SK-N-SH (cell line): ENCODE measurements at regions not wholly inside any gene's neighbourhood (a gene's known extent, or its start where the extent isn't known, plus 50 kb on each side); places are given as distances from the start of the nearest gene placed in this dataset.

Experiments used
- CTCF ChIA-PET: fragments of 300-600, 350-600 bp; formaldehyde crosslinking; extraction: SDS; loops from one replicate; lab custom pipeline; 2021; lab: Yijun Ruan, JAX
- POLR2A ChIA-PET: fragments of 350-600 bp; sonication (Branson Sonifier 250); formaldehyde crosslinking; extraction: SDS; loops from one replicate; lab custom pipeline; 2020; ENCODE audit warnings: antibody characterized with exemption, inconsistent platforms; lab: Yijun Ruan, JAX
- DNase-seq: peaks from one replicate; pipeline ENCODE4 v3.0.0; 2012
- H2AFZ ChIP-seq: fragments of 200-600 bp; sonication (generic); 2 replicates; pipeline ENCODE4 v1.8.1; 2016; ENCODE audit warnings: antibody characterized with exemption, mild to moderate bottlenecking, low read depth
- H3F3A ChIP-seq: fragments of 200-600 bp; sonication (generic); replicated peaks from 2 replicates; pipeline ENCODE3; 2016; ENCODE audit warnings: antibody characterized with exemption, mild to moderate bottlenecking; ENCODE audit not compliant: insufficient read depth
- H3K27ac ChIP-seq, 2 experiments: fragments of 200-500 bp in 1 of 2; fragments of 200-600 bp in 1 of 2; sonication (Bioruptor generic) in 1 of 2; sonication (generic), shearing (Covaris generic) in 1 of 2; 2 replicates each; pipeline versions ENCODE4 v1.5.1 to v1.6.1; 2014 to 2016; ENCODE audit warnings: low read depth in 2 of 2, inconsistent platforms in 1 of 2, low read length in 1 of 2, mild to moderate bottlenecking in 1 of 2, mixed read lengths in 1 of 2
- H3K27me3 ChIP-seq: fragments of 200-600 bp; sonication (generic), shearing (Covaris generic); 2 replicates; pipeline ENCODE4 v1.6.1; 2016; ENCODE audit warnings: mixed run types; ENCODE audit not compliant: insufficient read depth
- H3K36me3 ChIP-seq, 2 experiments: fragments of 200-500 bp in 1 of 2; fragments of 200-600 bp in 1 of 2; sonication (Bioruptor generic) in 1 of 2; sonication (generic) in 1 of 2; replicated peaks in 1 of 2; 2 replicates each; pipeline versions ENCODE3 to v1.5.1; 2014 to 2016; ENCODE audit warnings: low read length in 1 of 2, mild to moderate bottlenecking in 1 of 2; ENCODE audit not compliant: insufficient read depth in 2 of 2, control insufficient read depth in 1 of 2
- H3K4me1 ChIP-seq, 2 experiments: fragments of 200-500 bp in 1 of 2; fragments of 200-600 bp in 1 of 2; sonication (Bioruptor generic) in 1 of 2; sonication (generic), shearing (Covaris generic) in 1 of 2; 2 replicates each; pipeline versions ENCODE4 v1.5.1 to v1.6.1; 2014 to 2016; ENCODE audit warnings: low read depth in 1 of 2, low read length in 1 of 2, mixed run types in 1 of 2; ENCODE audit not compliant: insufficient read depth in 2 of 2, control insufficient read depth in 1 of 2
- H3K4me2 ChIP-seq: fragments of 200-600 bp; sonication (generic), shearing (Covaris generic); 2 replicates; pipeline ENCODE4 v1.6.1; 2017; ENCODE audit warnings: mixed run types
- H3K4me3 ChIP-seq, 2 experiments: fragments of 200-500 bp in 1 of 2; fragments of 200-600 bp in 1 of 2; sonication (Bioruptor generic) in 1 of 2; sonication (generic), shearing (Covaris generic) in 1 of 2; 2 replicates each; pipeline versions ENCODE4 v1.5.1 to v1.8.1; 2014 to 2016; ENCODE audit warnings: low read depth in 2 of 2, inconsistent platforms in 1 of 2, low read length in 1 of 2, mild to moderate bottlenecking in 1 of 2, mixed read lengths in 1 of 2, moderate library complexity in 1 of 2
- H3K79me2 ChIP-seq: fragments of 200-600 bp; sonication (generic); 2 replicates; pipeline ENCODE4 v1.8.1; 2017; ENCODE audit warnings: mild to moderate bottlenecking; ENCODE audit not compliant: insufficient read depth
- H3K9ac ChIP-seq: fragments of 200-600 bp; sonication (generic); 2 replicates; pipeline ENCODE4 v1.6.1; 2017; ENCODE audit warnings: mixed run types
- H3K9me2 ChIP-seq: fragments of 200-600 bp; sonication (generic); 2 replicates; pipeline ENCODE4 v1.6.1; 2017; ENCODE audit warnings: mixed run types
- H3K9me3 ChIP-seq: fragments of 200-600 bp; sonication (generic); 2 replicates; pipeline ENCODE4 v1.6.1; 2017; ENCODE audit warnings: mixed run types, mild to moderate bottlenecking, moderate library complexity
- H4K20me1 ChIP-seq: fragments of 200-600 bp; sonication (generic); 2 replicates; pipeline ENCODE4 v1.6.1; 2017; ENCODE audit warnings: mild to moderate bottlenecking, mixed run types; ENCODE audit not compliant: insufficient read depth
- CHD2 ChIP-seq: fragments of 150-350 bp; IDR thresholded peaks from 2 replicates; pipeline ENCODE4 v1.6.1; 2018; ENCODE audit warnings: low read length; ENCODE audit not compliant: partially characterized antibody
- CTCF ChIP-seq: fragments of 200-600 bp; sonication (generic); IDR thresholded peaks from 2 replicates; pipeline ENCODE4 v1.6.1; 2017; ENCODE audit warnings: antibody characterized with exemption, mild to moderate bottlenecking, moderate library complexity
- ELF1 ChIP-seq: IDR thresholded peaks from 2 replicates; pipeline ENCODE4 v1.4.0; 2012
- EP300 ChIP-seq, 2 experiments: IDR thresholded peaks; 2 replicates each; pipeline versions ENCODE4 v1.4.0 to v1.6.1; 2012; ENCODE audit warnings: borderline replicate concordance in 1 of 2, low read depth in 1 of 2, low read length in 1 of 2
- FOXJ3 ChIP-seq: sonication (generic); formaldehyde crosslinking; IDR thresholded peaks from 2 replicates; pipeline ENCODE4 v1.5.1; 2020; ENCODE audit warnings: mild to moderate bottlenecking, missing genetic modification reagents
- FOXM1 ChIP-seq: IDR thresholded peaks from 2 replicates; pipeline ENCODE4 v1.4.0; 2012; ENCODE audit warnings: low read depth, mild to moderate bottlenecking
- GATA2 ChIP-seq: sonication (generic); formaldehyde crosslinking; IDR thresholded peaks from 2 replicates; pipeline ENCODE4 v1.5.0; 2020; ENCODE audit warnings: mild to moderate bottlenecking, missing genetic modification reagents
- MAX ChIP-seq: IDR thresholded peaks from 2 replicates; pipeline ENCODE4 v1.4.0; 2012; ENCODE audit warnings: low read depth
- MXI1 ChIP-seq: IDR thresholded peaks from 2 replicates; pipeline ENCODE4 v1.6.1; 2012; ENCODE audit warnings: mild to moderate bottlenecking, low read depth, low read length, improper control_type of control experiment
- RCOR1 ChIP-seq: fragments of 150-350 bp; IDR thresholded peaks from 2 replicates; pipeline ENCODE4 v1.6.1; 2017; ENCODE audit warnings: antibody characterized with exemption, low read length
- RFX5 ChIP-seq: IDR thresholded peaks from 2 replicates; pipeline ENCODE4 v1.6.1; 2012; ENCODE audit warnings: mild to moderate bottlenecking, improper control_type of control experiment, low read length
- RXRA ChIP-seq: IDR thresholded peaks from 2 replicates; pipeline ENCODE4 v1.4.0; 2012; ENCODE audit warnings: low read depth, mild to moderate bottlenecking, borderline replicate concordance
- TCF12 ChIP-seq: IDR thresholded peaks from 2 replicates; pipeline ENCODE4 v1.4.0; 2012
- TEAD4 ChIP-seq: IDR thresholded peaks from 2 replicates; pipeline ENCODE4 v1.4.0; 2012; ENCODE audit warnings: mild to moderate bottlenecking, borderline replicate concordance; ENCODE audit not compliant: insufficient read depth
- WGBS: methylation state at CpG from one replicate; pipeline ENCODE4 v1.1.6; 2017; ENCODE audit warnings: low lambda C conversion rate; 5-methylcytosine and 5-hydroxymethylcytosine counted together
- TF ChIP-seq, protein P1 (sequence below): IDR thresholded peaks from 2 replicates; pipeline ENCODE4; 2012
- TF ChIP-seq, protein P2 (sequence below): IDR thresholded peaks from 2 replicates; pipeline ENCODE4 v1.6.1; 2012; ENCODE audit warnings: mild to moderate bottlenecking, low read depth, low read length, moderate library complexity
- TF ChIP-seq, protein P3 (sequence below): fragments of 150-350 bp; IDR thresholded peaks from 2 replicates; pipeline ENCODE4 v1.6.1; 2017; ENCODE audit warnings: antibody characterized with exemption, low read length, low read depth, borderline replicate concordance
- TF ChIP-seq, protein P4 (sequence below): IDR thresholded peaks from 2 replicates; pipeline ENCODE4 v1.4.0; 2012; ENCODE audit warnings: low read depth, borderline replicate concordance

DNA sequence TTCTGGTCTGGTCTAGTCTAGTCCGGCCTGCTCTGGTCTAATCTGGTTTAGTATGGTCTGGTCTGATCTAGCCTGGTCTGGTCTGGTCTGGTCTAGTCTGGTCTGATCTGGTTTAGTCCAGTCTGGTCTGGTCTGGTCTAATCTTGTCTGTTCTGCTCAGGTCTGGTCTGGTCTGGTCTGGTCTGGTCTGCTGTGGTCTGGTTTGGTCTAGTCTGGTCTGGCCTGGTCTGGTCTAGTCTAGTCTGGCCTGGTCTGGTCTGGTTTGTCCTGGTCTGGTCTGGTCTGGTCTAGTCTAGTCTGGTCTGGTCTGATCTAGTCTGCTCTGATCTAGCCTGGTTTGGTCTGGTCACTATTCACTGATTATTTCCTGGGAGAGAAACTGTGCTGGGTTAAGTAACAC lies 84.1 kb upstream of the PRR23E start:
- Histone ChIP-seq H3K36me3 (no peaks in the 10 kb centered on the region), H3K79me2 (no peaks in the 10 kb centered on the region), H3K9ac (no peak overlapping the region), H3K27me3 (no peaks in the 10 kb centered on the region; the same call in 1 of the 2 replicates), H4K20me1 (no peaks in the 10 kb centered on the region), H3K4me1 (peaks cover 0 to 14% of the 10 kb centered on the region in 2 experiments; a peak in 1 of 4 replicates), H3K4me3 (no peak overlapping the region), H2AFZ (no peak overlapping the region), H3F3A (no peaks in the 10 kb centered on the region), H3K9me2 (no peaks in the 10 kb centered on the region), H3K4me2 (no peak overlapping the region), H3K27ac (no peak overlapping the region; a peak in 1 of 4 replicates), H3K9me3 (peaks cover 13% of the 10 kb centered on the region; the same call in 1 of the 2 replicates)
- CTCF ChIA-PET: no interaction called here
- DNase-seq: no peak
- POLR2A ChIA-PET: no interaction called here
- WGBS: 17% methylated on average over 1 of the region's 1 CpG
- no peak for TF ChIP-seq GATA2 (CRISPR knock-in tag)
- no peak for TF ChIP-seq RCOR1
- TF ChIP-seq FOXJ3 (CRISPR knock-in tag): no peak
- TF ChIP-seq, protein P1, sequence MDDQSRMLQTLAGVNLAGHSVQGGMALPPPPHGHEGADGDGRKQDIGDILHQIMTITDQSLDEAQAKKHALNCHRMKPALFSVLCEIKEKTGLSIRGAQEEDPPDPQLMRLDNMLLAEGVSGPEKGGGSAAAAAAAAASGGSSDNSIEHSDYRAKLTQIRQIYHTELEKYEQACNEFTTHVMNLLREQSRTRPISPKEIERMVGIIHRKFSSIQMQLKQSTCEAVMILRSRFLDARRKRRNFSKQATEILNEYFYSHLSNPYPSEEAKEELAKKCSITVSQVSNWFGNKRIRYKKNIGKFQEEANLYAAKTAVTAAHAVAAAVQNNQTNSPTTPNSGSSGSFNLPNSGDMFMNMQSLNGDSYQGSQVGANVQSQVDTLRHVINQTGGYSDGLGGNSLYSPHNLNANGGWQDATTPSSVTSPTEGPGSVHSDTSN: no peak
- no peak for TF ChIP-seq RFX5
- no peak for TF ChIP-seq TEAD4
- TF ChIP-seq CTCF: no peak
- no peak for TF ChIP-seq FOXM1
- no peak for TF ChIP-seq ELF1
- no peak for TF ChIP-seq CHD2
- TF ChIP-seq EP300 (IDR thresholded peaks at IDR 0.05; ENCODE audit: borderline replicate concordance in 1 of 2, low read depth in 1 of 2, low read length in 1 of 2): no peak
- TF ChIP-seq MAX: no peak
- TF ChIP-seq, protein P2, sequence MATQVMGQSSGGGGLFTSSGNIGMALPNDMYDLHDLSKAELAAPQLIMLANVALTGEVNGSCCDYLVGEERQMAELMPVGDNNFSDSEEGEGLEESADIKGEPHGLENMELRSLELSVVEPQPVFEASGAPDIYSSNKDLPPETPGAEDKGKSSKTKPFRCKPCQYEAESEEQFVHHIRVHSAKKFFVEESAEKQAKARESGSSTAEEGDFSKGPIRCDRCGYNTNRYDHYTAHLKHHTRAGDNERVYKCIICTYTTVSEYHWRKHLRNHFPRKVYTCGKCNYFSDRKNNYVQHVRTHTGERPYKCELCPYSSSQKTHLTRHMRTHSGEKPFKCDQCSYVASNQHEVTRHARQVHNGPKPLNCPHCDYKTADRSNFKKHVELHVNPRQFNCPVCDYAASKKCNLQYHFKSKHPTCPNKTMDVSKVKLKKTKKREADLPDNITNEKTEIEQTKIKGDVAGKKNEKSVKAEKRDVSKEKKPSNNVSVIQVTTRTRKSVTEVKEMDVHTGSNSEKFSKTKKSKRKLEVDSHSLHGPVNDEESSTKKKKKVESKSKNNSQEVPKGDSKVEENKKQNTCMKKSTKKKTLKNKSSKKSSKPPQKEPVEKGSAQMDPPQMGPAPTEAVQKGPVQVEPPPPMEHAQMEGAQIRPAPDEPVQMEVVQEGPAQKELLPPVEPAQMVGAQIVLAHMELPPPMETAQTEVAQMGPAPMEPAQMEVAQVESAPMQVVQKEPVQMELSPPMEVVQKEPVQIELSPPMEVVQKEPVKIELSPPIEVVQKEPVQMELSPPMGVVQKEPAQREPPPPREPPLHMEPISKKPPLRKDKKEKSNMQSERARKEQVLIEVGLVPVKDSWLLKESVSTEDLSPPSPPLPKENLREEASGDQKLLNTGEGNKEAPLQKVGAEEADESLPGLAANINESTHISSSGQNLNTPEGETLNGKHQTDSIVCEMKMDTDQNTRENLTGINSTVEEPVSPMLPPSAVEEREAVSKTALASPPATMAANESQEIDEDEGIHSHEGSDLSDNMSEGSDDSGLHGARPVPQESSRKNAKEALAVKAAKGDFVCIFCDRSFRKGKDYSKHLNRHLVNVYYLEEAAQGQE: no peak
- TF ChIP-seq, protein P3, sequence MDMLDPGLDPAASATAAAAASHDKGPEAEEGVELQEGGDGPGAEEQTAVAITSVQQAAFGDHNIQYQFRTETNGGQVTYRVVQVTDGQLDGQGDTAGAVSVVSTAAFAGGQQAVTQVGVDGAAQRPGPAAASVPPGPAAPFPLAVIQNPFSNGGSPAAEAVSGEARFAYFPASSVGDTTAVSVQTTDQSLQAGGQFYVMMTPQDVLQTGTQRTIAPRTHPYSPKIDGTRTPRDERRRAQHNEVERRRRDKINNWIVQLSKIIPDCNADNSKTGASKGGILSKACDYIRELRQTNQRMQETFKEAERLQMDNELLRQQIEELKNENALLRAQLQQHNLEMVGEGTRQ: no peak
- TF ChIP-seq, protein P4, sequence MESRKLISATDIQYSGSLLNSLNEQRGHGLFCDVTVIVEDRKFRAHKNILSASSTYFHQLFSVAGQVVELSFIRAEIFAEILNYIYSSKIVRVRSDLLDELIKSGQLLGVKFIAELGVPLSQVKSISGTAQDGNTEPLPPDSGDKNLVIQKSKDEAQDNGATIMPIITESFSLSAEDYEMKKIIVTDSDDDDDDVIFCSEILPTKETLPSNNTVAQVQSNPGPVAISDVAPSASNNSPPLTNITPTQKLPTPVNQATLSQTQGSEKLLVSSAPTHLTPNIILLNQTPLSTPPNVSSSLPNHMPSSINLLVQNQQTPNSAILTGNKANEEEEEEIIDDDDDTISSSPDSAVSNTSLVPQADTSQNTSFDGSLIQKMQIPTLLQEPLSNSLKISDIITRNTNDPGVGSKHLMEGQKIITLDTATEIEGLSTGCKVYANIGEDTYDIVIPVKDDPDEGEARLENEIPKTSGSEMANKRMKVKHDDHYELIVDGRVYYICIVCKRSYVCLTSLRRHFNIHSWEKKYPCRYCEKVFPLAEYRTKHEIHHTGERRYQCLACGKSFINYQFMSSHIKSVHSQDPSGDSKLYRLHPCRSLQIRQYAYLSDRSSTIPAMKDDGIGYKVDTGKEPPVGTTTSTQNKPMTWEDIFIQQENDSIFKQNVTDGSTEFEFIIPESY: no peak
- TF ChIP-seq RXRA: no peak
- TF ChIP-seq MXI1: no peak
- no peak for TF ChIP-seq TCF12
